Astrocyte (in vitro differentiated cells and primary cell): ENCODE measurements at regions not wholly inside any gene's neighbourhood (a gene's known extent, or its start where the extent isn't known, plus 50 kb on each side); places are given as distances from the start of the nearest gene placed in this dataset.

Source experiments
- EZH2 ChIP-seq: IDR thresholded peaks from 2 replicates; pipeline ENCODE4 v1.6.1; 2012; ENCODE audit warnings: mild to moderate bottlenecking, low read length, inconsistent platforms; ENCODE audit not compliant: insufficient read depth
- TF ChIP-seq, protein P1 (sequence below): IDR thresholded peaks from 2 replicates; pipeline ENCODE4 v1.5.1; 2011; ENCODE audit warnings: low read depth, mild to moderate bottlenecking, inconsistent platforms, low read length, moderate library complexity; ENCODE audit not compliant: insufficient read depth

DNA sequence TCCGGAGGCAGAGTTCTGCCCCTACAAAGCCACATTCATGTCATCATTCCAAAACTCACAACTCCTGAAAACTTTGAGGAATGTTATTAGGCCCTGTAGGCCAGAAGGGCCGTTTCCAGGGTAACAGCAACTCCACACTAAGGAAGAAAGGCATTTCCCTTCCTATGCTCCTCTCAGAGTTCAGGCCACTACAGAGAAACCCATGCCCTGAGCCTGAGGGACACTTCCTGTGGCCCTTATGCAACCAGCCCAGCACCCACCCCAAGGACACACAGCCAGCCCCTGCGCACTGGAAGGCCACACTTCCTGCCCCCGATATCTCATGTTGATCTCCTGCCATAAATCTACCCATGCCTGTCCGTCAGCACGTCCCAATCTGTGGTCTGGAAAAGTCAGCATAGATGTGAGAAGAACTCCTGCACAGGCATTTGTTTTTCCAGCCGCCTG, 289.3 kb downstream of the BCOR start:
- TF ChIP-seq, protein P1, sequence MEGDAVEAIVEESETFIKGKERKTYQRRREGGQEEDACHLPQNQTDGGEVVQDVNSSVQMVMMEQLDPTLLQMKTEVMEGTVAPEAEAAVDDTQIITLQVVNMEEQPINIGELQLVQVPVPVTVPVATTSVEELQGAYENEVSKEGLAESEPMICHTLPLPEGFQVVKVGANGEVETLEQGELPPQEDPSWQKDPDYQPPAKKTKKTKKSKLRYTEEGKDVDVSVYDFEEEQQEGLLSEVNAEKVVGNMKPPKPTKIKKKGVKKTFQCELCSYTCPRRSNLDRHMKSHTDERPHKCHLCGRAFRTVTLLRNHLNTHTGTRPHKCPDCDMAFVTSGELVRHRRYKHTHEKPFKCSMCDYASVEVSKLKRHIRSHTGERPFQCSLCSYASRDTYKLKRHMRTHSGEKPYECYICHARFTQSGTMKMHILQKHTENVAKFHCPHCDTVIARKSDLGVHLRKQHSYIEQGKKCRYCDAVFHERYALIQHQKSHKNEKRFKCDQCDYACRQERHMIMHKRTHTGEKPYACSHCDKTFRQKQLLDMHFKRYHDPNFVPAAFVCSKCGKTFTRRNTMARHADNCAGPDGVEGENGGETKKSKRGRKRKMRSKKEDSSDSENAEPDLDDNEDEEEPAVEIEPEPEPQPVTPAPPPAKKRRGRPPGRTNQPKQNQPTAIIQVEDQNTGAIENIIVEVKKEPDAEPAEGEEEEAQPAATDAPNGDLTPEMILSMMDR: no peak
- no peak for TF ChIP-seq EZH2
